ENCODE measurements at regions not wholly inside any gene's neighbourhood (a gene's known extent, or its start where the extent isn't known, plus 50 kb on each side); places are given as distances from the start of the nearest gene placed in this dataset.

DNA sequence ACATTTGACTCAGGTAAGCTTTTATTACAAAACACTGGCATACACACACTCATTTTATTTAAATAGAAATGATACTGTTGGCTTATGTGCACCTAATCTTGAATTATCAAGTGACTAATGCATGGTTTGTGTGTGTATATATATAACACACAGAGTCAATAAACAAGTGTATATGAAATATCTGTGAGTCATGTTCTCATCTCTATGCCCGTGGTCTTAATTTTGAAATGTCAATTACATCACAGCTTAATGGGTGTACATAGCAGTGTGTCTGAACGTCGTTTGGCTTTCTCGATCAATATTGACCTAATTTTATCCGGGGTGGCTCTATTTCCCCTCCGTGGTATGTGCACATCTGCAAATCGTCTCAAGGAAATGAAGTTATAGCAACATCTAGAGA is 104.0 kb upstream of the ZFP64 start:
- no peak overlapping the region for H3K4me2 ChIP-seq (ENCODE audit: low read depth, low read length)
- H3K9ac ChIP-seq (ENCODE audit: insufficient read depth, low read depth, low read length): no peak overlapping the region
- ChIA-PET CTCF (ENCODE audit: low intra/inter-chr PET ratio, low total read pairs) (no interaction called here), POLR2A (no interaction called here)
- in situ Hi-C loops (cut with HindIII; ENCODE audit: extremely low pct_ligation_motif_present, low pct_unique_long_range_greater_than_20kb): no loop called here
- TF ChIP-seq NFIC (IDR thresholded peaks at IDR 0.05; ENCODE audit: low read length) (no peak), ZNF207 (IDR thresholded peaks at IDR 0.05; ENCODE audit: borderline replicate concordance) (no peak), MIER2 (CRISPR knock-in tag; IDR thresholded peaks at IDR 0.05) (no peak), STAT5B (CRISPR knock-in tag; IDR thresholded peaks at IDR 0.05) (no peak), PAWR (CRISPR knock-in tag; IDR thresholded peaks at IDR 0.05; ENCODE audit: borderline replicate concordance) (no peak), JDP2 (CRISPR knock-in tag; IDR thresholded peaks at IDR 0.05; ENCODE audit: borderline replicate concordance) (no peak), CEBPB (IDR thresholded peaks at IDR 0.05; ENCODE audit: borderline replicate concordance, low read depth, low read length) (no peak), KDM6A (CRISPR knock-in tag; IDR thresholded peaks at IDR 0.05; ENCODE audit: low read depth) (no peak), HIVEP1 (CRISPR knock-in tag; IDR thresholded peaks at IDR 0.05) (no peak), ZNF839 (CRISPR knock-in tag; IDR thresholded peaks at IDR 0.05; ENCODE audit: borderline replicate concordance) (no peak)
- TF ChIP-seq, protein P1, sequence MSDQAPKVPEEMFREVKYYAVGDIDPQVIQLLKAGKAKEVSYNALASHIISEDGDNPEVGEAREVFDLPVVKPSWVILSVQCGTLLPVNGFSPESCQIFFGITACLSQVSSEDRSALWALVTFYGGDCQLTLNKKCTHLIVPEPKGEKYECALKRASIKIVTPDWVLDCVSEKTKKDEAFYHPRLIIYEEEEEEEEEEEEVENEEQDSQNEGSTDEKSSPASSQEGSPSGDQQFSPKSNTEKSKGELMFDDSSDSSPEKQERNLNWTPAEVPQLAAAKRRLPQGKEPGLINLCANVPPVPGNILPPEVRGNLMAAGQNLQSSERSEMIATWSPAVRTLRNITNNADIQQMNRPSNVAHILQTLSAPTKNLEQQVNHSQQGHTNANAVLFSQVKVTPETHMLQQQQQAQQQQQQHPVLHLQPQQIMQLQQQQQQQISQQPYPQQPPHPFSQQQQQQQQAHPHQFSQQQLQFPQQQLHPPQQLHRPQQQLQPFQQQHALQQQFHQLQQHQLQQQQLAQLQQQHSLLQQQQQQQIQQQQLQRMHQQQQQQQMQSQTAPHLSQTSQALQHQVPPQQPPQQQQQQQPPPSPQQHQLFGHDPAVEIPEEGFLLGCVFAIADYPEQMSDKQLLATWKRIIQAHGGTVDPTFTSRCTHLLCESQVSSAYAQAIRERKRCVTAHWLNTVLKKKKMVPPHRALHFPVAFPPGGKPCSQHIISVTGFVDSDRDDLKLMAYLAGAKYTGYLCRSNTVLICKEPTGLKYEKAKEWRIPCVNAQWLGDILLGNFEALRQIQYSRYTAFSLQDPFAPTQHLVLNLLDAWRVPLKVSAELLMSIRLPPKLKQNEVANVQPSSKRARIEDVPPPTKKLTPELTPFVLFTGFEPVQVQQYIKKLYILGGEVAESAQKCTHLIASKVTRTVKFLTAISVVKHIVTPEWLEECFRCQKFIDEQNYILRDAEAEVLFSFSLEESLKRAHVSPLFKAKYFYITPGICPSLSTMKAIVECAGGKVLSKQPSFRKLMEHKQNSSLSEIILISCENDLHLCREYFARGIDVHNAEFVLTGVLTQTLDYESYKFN (CRISPR knock-in tag; conservative IDR thresholded peaks at IDR 0.05): no peak
- TF ChIP-seq, protein P2, sequence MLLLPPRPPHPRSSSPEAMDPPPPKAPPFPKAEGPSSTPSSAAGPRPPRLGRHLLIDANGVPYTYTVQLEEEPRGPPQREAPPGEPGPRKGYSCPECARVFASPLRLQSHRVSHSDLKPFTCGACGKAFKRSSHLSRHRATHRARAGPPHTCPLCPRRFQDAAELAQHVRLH (CRISPR knock-in tag; IDR thresholded peaks at IDR 0.05; ENCODE audit: borderline replicate concordance, low read depth): no peak
- TF ChIP-seq, protein P3, sequence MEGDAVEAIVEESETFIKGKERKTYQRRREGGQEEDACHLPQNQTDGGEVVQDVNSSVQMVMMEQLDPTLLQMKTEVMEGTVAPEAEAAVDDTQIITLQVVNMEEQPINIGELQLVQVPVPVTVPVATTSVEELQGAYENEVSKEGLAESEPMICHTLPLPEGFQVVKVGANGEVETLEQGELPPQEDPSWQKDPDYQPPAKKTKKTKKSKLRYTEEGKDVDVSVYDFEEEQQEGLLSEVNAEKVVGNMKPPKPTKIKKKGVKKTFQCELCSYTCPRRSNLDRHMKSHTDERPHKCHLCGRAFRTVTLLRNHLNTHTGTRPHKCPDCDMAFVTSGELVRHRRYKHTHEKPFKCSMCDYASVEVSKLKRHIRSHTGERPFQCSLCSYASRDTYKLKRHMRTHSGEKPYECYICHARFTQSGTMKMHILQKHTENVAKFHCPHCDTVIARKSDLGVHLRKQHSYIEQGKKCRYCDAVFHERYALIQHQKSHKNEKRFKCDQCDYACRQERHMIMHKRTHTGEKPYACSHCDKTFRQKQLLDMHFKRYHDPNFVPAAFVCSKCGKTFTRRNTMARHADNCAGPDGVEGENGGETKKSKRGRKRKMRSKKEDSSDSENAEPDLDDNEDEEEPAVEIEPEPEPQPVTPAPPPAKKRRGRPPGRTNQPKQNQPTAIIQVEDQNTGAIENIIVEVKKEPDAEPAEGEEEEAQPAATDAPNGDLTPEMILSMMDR (CRISPR knock-in tag; IDR thresholded peaks at IDR 0.05): no peak
- TF ChIP-seq, protein P4, sequence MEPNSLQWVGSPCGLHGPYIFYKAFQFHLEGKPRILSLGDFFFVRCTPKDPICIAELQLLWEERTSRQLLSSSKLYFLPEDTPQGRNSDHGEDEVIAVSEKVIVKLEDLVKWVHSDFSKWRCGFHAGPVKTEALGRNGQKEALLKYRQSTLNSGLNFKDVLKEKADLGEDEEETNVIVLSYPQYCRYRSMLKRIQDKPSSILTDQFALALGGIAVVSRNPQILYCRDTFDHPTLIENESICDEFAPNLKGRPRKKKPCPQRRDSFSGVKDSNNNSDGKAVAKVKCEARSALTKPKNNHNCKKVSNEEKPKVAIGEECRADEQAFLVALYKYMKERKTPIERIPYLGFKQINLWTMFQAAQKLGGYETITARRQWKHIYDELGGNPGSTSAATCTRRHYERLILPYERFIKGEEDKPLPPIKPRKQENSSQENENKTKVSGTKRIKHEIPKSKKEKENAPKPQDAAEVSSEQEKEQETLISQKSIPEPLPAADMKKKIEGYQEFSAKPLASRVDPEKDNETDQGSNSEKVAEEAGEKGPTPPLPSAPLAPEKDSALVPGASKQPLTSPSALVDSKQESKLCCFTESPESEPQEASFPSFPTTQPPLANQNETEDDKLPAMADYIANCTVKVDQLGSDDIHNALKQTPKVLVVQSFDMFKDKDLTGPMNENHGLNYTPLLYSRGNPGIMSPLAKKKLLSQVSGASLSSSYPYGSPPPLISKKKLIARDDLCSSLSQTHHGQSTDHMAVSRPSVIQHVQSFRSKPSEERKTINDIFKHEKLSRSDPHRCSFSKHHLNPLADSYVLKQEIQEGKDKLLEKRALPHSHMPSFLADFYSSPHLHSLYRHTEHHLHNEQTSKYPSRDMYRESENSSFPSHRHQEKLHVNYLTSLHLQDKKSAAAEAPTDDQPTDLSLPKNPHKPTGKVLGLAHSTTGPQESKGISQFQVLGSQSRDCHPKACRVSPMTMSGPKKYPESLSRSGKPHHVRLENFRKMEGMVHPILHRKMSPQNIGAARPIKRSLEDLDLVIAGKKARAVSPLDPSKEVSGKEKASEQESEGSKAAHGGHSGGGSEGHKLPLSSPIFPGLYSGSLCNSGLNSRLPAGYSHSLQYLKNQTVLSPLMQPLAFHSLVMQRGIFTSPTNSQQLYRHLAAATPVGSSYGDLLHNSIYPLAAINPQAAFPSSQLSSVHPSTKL (CRISPR knock-in tag; IDR thresholded peaks at IDR 0.05): no peak
- TF ChIP-seq, protein P5, sequence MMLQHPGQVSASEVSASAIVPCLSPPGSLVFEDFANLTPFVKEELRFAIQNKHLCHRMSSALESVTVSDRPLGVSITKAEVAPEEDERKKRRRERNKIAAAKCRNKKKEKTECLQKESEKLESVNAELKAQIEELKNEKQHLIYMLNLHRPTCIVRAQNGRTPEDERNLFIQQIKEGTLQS (CRISPR knock-in tag; IDR thresholded peaks at IDR 0.05): no peak
- H3K9me3 ChIP-seq (ENCODE audit: low read length): no peaks in the 10 kb centered on the region
- intact Hi-C loops (cut with micrococcal nuclease; ENCODE audit: unreplicated experiment): no loop called here
- ATAC-seq: no peak
- H3K79me2 ChIP-seq (ENCODE audit: insufficient read depth, low read length): no peaks in the 10 kb centered on the region
- H3K27ac ChIP-seq (ENCODE audit: extremely low read length, insufficient read depth, low read length): no peak overlapping the region
- H3K4me1 ChIP-seq (ENCODE audit: insufficient read depth, low read length): no peaks in the 10 kb centered on the region
- H3K36me3 ChIP-seq (replicated peaks in 1 of 2; ENCODE audit: control insufficient read depth in 1 of 2, insufficient read depth in 2 of 2, low read length in 2 of 2): no peaks in the 10 kb centered on the region
- no peak overlapping the region for H2AFZ ChIP-seq (ENCODE audit: low read length)
- H3K4me3 ChIP-seq (replicated peaks in 1 of 3; ENCODE audit: insufficient read depth in 1 of 3, low read depth in 2 of 3, low read length in 3 of 3): no peak overlapping the region
- FAIRE-seq: no peak
- no peak for DNase-seq (ENCODE audit: low spot score)
- H3K27me3 ChIP-seq (ENCODE audit: control insufficient read depth in 1 of 2, insufficient read depth in 2 of 2, low read length in 2 of 2): no peaks in the 10 kb centered on the region
- BruUV-seq (replicated peaks): no TSS peak
- H4K20me1 ChIP-seq (ENCODE audit: insufficient read depth, low read length): no peaks in the 10 kb centered on the region
- 20% methylated on average over 7 of the region's 7 CpGs for WGBS (ENCODE audit: low lambda C conversion rate)
